ENCODE measurements at regions not wholly inside any gene's neighbourhood (a gene's known extent, or its start where the extent isn't known, plus 50 kb on each side); places are given as distances from the start of the nearest gene placed in this dataset.

DNA sequence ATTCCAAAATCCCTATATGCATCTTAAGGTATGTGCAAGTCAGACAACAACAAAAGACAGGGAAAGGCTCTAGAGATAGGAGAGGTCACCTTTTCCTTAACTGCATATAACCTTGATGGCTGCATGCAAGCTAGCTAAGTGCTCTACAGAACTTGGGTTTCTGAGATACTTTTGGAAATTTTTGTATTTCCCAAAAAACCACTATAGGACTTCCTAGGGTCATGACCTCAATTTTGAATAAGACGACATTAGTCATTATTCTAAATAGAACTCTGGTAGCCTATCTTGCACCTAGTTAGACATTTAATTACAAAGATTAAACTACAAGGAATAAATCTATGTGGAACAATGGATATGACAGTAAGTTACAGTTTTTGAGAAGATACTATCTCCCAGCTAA, 309.3 kb downstream of the BCAT1 start (continued):
- TF ChIP-seq, protein P1, sequence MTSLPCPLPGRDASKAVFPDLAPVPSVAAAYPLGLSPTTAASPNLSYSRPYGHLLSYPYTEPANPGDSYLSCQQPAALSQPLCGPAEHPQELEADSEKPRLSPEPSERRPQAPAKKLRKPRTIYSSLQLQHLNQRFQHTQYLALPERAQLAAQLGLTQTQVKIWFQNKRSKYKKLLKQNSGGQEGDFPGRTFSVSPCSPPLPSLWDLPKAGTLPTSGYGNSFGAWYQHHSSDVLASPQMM (CRISPR knock-in tag; IDR thresholded peaks at IDR 0.05), result no peak
- TF ChIP-seq, protein P2, sequence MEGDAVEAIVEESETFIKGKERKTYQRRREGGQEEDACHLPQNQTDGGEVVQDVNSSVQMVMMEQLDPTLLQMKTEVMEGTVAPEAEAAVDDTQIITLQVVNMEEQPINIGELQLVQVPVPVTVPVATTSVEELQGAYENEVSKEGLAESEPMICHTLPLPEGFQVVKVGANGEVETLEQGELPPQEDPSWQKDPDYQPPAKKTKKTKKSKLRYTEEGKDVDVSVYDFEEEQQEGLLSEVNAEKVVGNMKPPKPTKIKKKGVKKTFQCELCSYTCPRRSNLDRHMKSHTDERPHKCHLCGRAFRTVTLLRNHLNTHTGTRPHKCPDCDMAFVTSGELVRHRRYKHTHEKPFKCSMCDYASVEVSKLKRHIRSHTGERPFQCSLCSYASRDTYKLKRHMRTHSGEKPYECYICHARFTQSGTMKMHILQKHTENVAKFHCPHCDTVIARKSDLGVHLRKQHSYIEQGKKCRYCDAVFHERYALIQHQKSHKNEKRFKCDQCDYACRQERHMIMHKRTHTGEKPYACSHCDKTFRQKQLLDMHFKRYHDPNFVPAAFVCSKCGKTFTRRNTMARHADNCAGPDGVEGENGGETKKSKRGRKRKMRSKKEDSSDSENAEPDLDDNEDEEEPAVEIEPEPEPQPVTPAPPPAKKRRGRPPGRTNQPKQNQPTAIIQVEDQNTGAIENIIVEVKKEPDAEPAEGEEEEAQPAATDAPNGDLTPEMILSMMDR (IDR thresholded peaks at IDR 0.05 in 2 of 3, conservative IDR thresholded peaks at IDR 0.05 in 1 of 3; ENCODE audit: insufficient read depth in 2 of 3, low read depth in 1 of 3, low read length in 3 of 3), result no peak
- TF ChIP-seq, protein P3, sequence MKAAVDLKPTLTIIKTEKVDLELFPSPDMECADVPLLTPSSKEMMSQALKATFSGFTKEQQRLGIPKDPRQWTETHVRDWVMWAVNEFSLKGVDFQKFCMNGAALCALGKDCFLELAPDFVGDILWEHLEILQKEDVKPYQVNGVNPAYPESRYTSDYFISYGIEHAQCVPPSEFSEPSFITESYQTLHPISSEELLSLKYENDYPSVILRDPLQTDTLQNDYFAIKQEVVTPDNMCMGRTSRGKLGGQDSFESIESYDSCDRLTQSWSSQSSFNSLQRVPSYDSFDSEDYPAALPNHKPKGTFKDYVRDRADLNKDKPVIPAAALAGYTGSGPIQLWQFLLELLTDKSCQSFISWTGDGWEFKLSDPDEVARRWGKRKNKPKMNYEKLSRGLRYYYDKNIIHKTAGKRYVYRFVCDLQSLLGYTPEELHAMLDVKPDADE (conservative IDR thresholded peaks at IDR 0.05; ENCODE audit: control insufficient read depth, low read depth, low read length), result no peak
- no peak for TF ChIP-seq ZNF830 (CRISPR knock-in tag; IDR thresholded peaks at IDR 0.05)

DNA sequence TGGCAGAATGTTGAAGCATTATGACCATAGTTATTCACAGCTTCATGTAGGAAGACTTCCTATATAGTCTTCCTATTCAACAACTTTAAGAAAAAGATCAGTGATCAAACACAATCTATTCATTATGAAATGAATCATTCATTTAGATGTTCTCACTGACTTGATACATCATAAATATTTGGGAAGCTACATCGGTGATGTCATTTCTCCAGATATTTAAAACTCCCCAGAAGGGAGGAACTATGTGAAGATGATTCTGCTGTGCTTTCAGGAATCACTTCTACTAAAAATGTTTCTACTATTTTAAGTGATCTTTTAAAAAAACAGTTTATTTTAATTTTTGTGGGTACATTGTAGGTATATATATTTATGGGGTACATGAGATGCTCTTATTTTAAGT, 316.4 kb downstream of the BCAT1 start:
- 0% methylated on average over 1 of the region's 1 CpG for WGBS (ENCODE audit: insufficient coverage, low coverage, missing lambda C conversion rate)
- H4K20me1 ChIP-seq (replicated peaks; ENCODE audit: control insufficient read depth, insufficient read depth, low read length), result no peaks in the 10 kb centered on the region
- CTCF ChIA-PET (ENCODE audit: low intra/inter-chr PET ratio), result no interaction called here
- FAIRE-seq (no peak), DNase-seq (ENCODE audit: extremely low read depth in 1 of 4, low spot score in 3 of 4) (no peak), ATAC-seq (no peak)
- no peak overlapping the region for H2AFZ ChIP-seq (ENCODE audit: low read depth, low read length)
- POLR2A ChIA-PET, result no interaction called here
- TF ChIP-seq ARID3A (IDR thresholded peaks at IDR 0.05; ENCODE audit: borderline replicate concordance, low read depth, low read length) (no peak), HDAC3 (IDR thresholded peaks at IDR 0.05; ENCODE audit: borderline replicate concordance, partially characterized antibody) (no peak), PHB (CRISPR knock-in tag; IDR thresholded peaks at IDR 0.05) (no peak)
- TF ChIP-seq, protein P4, sequence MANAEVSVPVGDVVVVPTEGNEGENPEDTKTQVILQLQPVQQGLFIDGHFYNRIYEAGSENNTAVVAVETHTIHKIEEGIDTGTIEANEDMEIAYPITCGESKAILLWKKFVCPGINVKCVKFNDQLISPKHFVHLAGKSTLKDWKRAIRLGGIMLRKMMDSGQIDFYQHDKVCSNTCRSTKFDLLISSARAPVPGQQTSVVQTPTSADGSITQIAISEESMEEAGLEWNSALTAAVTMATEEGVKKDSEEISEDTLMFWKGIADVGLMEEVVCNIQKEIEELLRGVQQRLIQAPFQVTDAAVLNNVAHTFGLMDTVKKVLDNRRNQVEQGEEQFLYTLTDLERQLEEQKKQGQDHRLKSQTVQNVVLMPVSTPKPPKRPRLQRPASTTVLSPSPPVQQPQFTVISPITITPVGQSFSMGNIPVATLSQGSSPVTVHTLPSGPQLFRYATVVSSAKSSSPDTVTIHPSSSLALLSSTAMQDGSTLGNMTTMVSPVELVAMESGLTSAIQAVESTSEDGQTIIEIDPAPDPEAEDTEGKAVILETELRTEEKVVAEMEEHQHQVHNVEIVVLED (CRISPR knock-in tag; IDR thresholded peaks at IDR 0.05), result no peak
- no peaks in the 10 kb centered on the region for H3K79me2 ChIP-seq (ENCODE audit: control insufficient read depth, insufficient read depth, low read length)
- no TSS peak for BruUV-seq (replicated peaks)
- no peaks in the 10 kb centered on the region for H3K9me3 ChIP-seq (replicated peaks; ENCODE audit: control insufficient read depth, insufficient read depth, low read depth, low read length)
- H3K36me3 ChIP-seq (ENCODE audit: control insufficient read depth, insufficient read depth, low read length), result no peaks in the 10 kb centered on the region
- H3K27me3 ChIP-seq (ENCODE audit: control insufficient read depth in 2 of 2, insufficient read depth in 2 of 2, low read length in 2 of 2), result no peaks in the 10 kb centered on the region; a peak in 1 of 5 replicates
- H3K9me1 ChIP-seq (ENCODE audit: control insufficient read depth, insufficient read depth, low read length), result no peaks in the 10 kb centered on the region
- H3K4me1 ChIP-seq (replicated peaks in 1 of 2; ENCODE audit: control insufficient read depth in 2 of 2, insufficient read depth in 2 of 2, low read length in 2 of 2), result no peaks in the 10 kb centered on the region
- H3K27ac ChIP-seq (ENCODE audit: extremely low read depth, low read depth, low read length), result no peak overlapping the region
- no peak overlapping the region for H3K9ac ChIP-seq (ENCODE audit: insufficient read depth in 1 of 2, low read depth in 2 of 2, low read length in 2 of 2)
- in situ Hi-C loops (cut with MboI) (no loop called here), intact Hi-C loops (cut with micrococcal nuclease) (no loop called here)
- no peak overlapping the region for H3K4me2 ChIP-seq (ENCODE audit: insufficient read depth, low read length)
- H3K4me3 ChIP-seq, result no peak overlapping the region
